ENCODE measurements at regions not wholly inside any gene's neighbourhood (a gene's known extent, or its start where the extent isn't known, plus 50 kb on each side); places are given as distances from the start of the nearest gene placed in this dataset.

- TF ChIP-seq CTCF (IDR thresholded peaks at IDR 0.05): no peak
- TF ChIP-seq POLR2AphosphoS5 (IDR thresholded peaks at IDR 0.05; ENCODE audit: low read depth, low read length): no peak
- no peak for TF ChIP-seq SIN3A (IDR thresholded peaks at IDR 0.05; ENCODE audit: borderline replicate concordance, insufficient read depth, low read depth, low read length)
- TF ChIP-seq TCF7L2 (IDR thresholded peaks at IDR 0.05; ENCODE audit: low read depth, low read length): no peak
Observed at GRCh38 chr6:144475411-144475810, 190.3 kb downstream of the UTRN start.
